Karpas-422 (cell line): ENCODE measurements at regions not wholly inside any gene's neighbourhood (a gene's known extent, or its start where the extent isn't known, plus 50 kb on each side); places are given as distances from the start of the nearest gene placed in this dataset.

Experiments
- DNase-seq: peaks from one replicate; pipeline ENCODE4 v3.0.0-alpha.2; 2015
- H2AFZ ChIP-seq: fragments of 200-600 bp; sonication (generic); 2 replicates; pipeline ENCODE4 v1.6.1; 2014; ENCODE audit warnings: antibody characterized with exemption, low read length, mixed read lengths
- H3K27ac ChIP-seq: fragments of 200-600 bp; sonication (generic); 2 replicates; pipeline ENCODE4 v1.5.1; 2014; ENCODE audit warnings: mild to moderate bottlenecking, low read length, moderate library complexity
- H3K27me3 ChIP-seq: fragments of 200-600 bp; sonication (generic); 2 replicates; pipeline ENCODE4 v1.6.1; 2014; ENCODE audit warnings: low read length, mixed read lengths
- H3K36me3 ChIP-seq: fragments of 200-600 bp; sonication (generic); 2 replicates; pipeline ENCODE4 v1.6.1; 2014; ENCODE audit warnings: low read length, mixed read lengths; ENCODE audit not compliant: insufficient read depth
- H3K4me1 ChIP-seq: fragments of 200-600 bp; sonication (generic); 2 replicates; pipeline ENCODE4 v1.6.1; 2014; ENCODE audit warnings: mild to moderate bottlenecking, low read length, mixed read lengths
- H3K4me2 ChIP-seq: fragments of 200-600 bp; sonication (generic); 2 replicates; pipeline ENCODE4 v1.6.1; 2014; ENCODE audit warnings: low read length, low read depth, mild to moderate bottlenecking; ENCODE audit not compliant: poor library complexity, severe bottlenecking
- H3K4me3 ChIP-seq: fragments of 200-600 bp; sonication (generic); 2 replicates; pipeline ENCODE4 v1.5.1; 2014; ENCODE audit warnings: mild to moderate bottlenecking, antibody characterized with exemption, low read length, mixed read lengths
- H3K79me2 ChIP-seq: fragments of 200-600 bp; sonication (generic); 2 replicates; pipeline ENCODE4 v1.6.1; 2014; ENCODE audit warnings: mild to moderate bottlenecking, low read length, mixed read lengths
- H3K9ac ChIP-seq: fragments of 200-600 bp; sonication (generic); 2 replicates; pipeline ENCODE4 v1.6.0; 2014; ENCODE audit warnings: low read length
- H3K9me2 ChIP-seq: fragments of 200-600 bp; sonication (generic), shearing (Covaris generic); replicated peaks from 2 replicates; pipeline ENCODE4 v1.6.0; 2014; ENCODE audit warnings: mild to moderate bottlenecking, low read length, moderate library complexity; ENCODE audit not compliant: insufficient read depth
- H3K9me3 ChIP-seq: fragments of 300-700, 200-600 bp; sonication (generic); 2 replicates; pipeline ENCODE4 v1.6.1; 2014; ENCODE audit warnings: low read length, mixed read lengths
- H4K20me1 ChIP-seq: fragments of 200-600 bp; sonication (generic); 2 replicates; pipeline ENCODE4 v1.6.1; 2014; ENCODE audit warnings: mild to moderate bottlenecking, antibody characterized with exemption, low read length, low read depth; ENCODE audit not compliant: insufficient read depth

DNA sequence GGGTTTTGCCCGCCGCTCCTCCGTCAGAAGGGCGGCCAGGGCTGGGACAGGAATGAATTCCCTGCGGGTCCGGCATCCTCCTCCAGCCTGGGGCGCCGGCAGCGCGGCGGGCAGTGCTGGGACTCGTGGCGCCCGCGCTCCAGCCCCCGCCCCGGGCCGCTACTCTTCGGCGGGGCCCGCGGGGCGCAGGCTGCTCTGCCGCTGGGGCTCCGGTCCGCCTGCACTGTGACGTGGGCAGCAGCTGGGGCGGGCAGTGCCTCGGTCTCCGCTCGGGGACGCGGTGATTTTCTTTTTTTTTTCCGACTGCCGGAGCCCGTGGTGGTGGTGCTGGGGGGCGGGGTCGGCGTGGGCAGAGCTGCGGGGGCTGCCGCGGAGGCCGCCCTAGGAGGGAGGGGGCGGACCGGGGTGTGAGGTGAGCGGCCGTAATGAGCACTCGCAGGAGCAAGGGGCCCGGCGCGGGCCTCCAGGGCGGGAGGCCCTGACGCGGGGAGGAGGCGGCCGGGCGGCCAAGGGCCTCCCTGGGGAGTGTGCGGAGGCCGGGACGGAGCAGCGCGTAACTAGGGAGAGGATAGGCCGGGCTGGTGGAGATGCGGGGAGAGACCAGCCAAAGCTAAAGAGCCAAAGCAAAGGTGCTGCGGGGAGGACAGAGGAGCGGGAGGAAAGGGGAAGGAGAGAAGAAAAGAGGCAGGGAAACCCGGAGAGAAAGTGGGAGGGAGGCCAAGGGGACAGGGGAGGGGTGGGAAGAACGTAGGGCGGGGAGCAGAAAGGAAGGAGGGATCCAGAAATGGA lies 73.3 kb upstream of the ZBED5 start:
- no peaks in the 10 kb centered on the region for H3K79me2 ChIP-seq
- no peaks in the 10 kb centered on the region for H3K9me2 ChIP-seq
- no peaks in the 10 kb centered on the region for H3K9me3 ChIP-seq
- H4K20me1 ChIP-seq, result no peaks in the 10 kb centered on the region
- H3K27ac ChIP-seq, result no peak overlapping the region
- peak overlapping the region; percentile 44 for H3K9ac ChIP-seq
- H3K36me3 ChIP-seq, result no peaks in the 10 kb centered on the region
- H3K4me1 ChIP-seq, result peaks cover 21% of the 10 kb centered on the region
- peak overlapping the region; percentile 60 for H3K4me3 ChIP-seq
- DNase-seq, result no peak
- H3K27me3 ChIP-seq, result no peaks in the 10 kb centered on the region
- H3K4me2 ChIP-seq, result peak overlapping the region; percentile 71
- H2AFZ ChIP-seq, result 0 out of 2 replicates have a peak overlapping the region, but pooled peaks have one; percentile 16

DNA sequence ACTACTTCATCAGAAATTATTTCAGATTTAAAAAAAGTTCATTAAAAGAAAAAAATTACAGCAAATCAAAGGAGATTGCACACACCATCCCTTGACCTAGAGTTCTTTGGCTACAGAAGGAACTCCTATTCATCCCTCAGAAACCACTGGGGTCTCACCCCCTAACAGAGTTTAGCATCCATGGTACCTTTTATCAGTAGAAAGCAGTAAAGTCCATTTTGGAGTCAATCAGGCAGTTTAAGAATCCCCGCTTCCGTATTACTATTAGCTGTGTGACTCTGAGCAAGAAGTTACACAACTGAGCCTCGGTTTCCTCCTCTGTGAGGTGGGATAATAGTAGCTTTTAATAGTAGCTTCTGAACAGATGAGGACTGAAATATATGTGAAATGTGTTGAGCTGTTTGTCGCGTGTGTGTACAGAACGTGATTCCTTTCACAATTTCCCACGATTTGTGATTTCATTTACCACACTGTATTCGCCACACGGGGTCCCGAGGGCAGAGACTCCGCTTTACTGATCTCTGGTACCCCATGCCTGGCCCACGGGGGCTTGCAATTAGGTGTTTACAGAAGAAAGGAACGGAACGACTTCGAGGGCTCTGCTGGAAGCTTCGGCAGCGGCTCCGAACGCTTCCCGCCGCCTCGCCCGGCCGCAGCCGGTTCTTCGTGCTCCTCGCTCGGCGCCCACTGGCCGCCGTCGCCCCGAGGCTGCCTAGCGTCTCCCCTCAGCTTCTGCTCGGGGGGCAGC lies 72.5 kb upstream of the ZBED5 start:
- Histone ChIP-seq H3K36me3 (no peaks in the 10 kb centered on the region), H3K9me3 (no peaks in the 10 kb centered on the region), H3K27ac (no peak overlapping the region), H3K27me3 (no peaks in the 10 kb centered on the region), H3K4me3 (peak overlapping the region; percentile 60; the same call in 1 of the 2 replicates), H4K20me1 (no peaks in the 10 kb centered on the region), H3K79me2 (no peaks in the 10 kb centered on the region), H3K9ac (0 out of 2 replicates have a peak overlapping the region, but pooled peaks have one; percentile 44), H2AFZ (no peak overlapping the region), H3K9me2 (no peaks in the 10 kb centered on the region), H3K4me1 (peaks cover 21% of the 10 kb centered on the region), H3K4me2 (peak overlapping the region; percentile 71)
- no peak for DNase-seq

DNA sequence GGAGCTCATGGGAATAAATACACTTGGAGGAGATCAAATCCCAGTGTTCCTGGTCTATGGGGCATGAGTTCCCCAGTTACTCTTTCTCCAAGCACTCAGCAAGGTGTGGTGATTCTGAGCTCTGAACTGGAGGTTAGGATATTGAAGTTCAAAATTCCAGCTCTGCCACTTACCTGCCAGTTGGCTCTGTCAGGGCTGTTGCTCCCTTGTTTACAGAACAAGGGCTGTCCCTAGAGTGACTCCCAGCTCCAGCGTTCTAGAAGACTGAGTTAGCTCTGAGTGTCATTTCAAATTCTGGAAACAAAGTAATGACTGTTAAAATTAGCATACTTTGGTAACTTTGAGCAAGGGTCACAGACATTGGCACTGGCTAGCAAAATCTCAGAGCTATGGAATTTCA lies 69.7 kb upstream of the ZBED5 start:
- H3K9me3 ChIP-seq, result no peaks in the 10 kb centered on the region
- H3K4me2 ChIP-seq, result no peak overlapping the region
- H3K4me1 ChIP-seq, result peaks cover 13% of the 10 kb centered on the region

DNA sequence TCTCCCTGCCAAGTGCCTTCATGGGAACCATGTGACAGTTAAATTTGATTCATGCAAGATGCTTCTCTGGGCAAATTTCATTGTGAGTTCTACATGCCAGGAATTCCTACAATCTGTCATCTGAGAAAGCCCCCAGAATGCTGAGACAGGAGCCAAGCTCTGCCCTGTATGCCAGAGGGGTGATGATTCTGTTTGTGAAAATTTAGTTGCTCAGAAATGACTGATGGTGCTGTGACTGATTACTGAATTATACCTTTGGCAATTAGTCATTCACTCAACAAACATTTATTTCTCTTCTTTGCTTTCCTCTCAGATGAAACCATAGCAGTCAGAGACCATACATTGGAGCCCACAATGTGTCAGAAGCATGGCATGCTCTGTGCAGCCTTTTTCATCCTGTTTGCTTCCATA lies 69.0 kb upstream of the ZBED5 start:
- no peak overlapping the region for H2AFZ ChIP-seq
- H3K79me2 ChIP-seq, result no peaks in the 10 kb centered on the region
- H3K9me2 ChIP-seq, result no peaks in the 10 kb centered on the region
- no peaks in the 10 kb centered on the region for H3K27me3 ChIP-seq
- H4K20me1 ChIP-seq, result no peaks in the 10 kb centered on the region
- DNase-seq, result no peak
- no peaks in the 10 kb centered on the region for H3K36me3 ChIP-seq
- H3K4me1 ChIP-seq, result peaks cover 13% of the 10 kb centered on the region
- H3K9me3 ChIP-seq, result no peaks in the 10 kb centered on the region
- H3K4me2 ChIP-seq, result no peak overlapping the region
- no peak overlapping the region for H3K9ac ChIP-seq
- no peak overlapping the region for H3K4me3 ChIP-seq
- no peak overlapping the region for H3K27ac ChIP-seq

More for the DNA sequence above, 69.7 kb upstream of the ZBED5 start:
- DNase-seq, result no peak
- Histone ChIP-seq H3K4me3 (no peak overlapping the region), H3K36me3 (no peaks in the 10 kb centered on the region), H3K27me3 (no peaks in the 10 kb centered on the region), H2AFZ (no peak overlapping the region), H3K9me2 (no peaks in the 10 kb centered on the region), H3K27ac (no peak overlapping the region), H3K79me2 (no peaks in the 10 kb centered on the region), H3K9ac (no peak overlapping the region), H4K20me1 (no peaks in the 10 kb centered on the region)

DNA sequence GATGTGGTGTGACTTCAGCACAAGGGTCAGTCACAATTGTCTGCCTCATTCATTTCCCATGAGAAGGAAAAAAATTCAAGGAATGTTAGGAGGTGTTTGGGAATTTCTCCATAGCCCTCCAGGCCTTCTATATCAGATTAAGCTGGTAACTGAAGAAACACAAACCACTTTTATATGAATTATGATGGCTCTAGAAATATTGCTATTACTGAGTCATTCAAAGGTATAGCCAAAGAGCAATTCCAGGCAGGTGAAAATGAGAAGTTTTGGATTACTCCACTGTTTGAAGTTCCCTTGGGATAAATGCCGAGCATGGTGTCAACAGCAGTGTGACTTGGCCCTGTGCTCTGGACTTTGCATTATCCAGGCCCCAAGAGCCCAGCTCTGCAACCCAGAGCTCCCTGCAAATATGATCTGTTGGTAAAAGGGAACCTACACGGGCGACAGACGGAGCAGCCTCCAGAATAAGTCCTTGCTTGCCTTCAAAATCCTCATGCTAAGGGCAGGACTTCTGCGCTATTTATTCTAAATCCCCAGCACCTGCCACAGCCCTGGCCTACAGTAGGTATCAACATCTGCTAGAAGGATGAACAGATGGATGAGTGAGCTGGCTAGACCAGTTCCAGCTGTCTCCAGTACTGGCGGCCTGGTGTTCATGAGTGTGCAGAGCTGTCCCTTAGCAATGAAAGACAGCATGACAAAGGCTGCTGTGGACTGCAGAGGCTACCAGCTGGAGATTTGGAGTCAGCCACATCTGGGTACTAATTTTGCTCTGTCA lies 67.5 kb upstream of the ZBED5 start:
- H3K4me3 ChIP-seq, result no peak overlapping the region
- no peaks in the 10 kb centered on the region for H3K27me3 ChIP-seq
- H3K4me2 ChIP-seq, result no peak overlapping the region
- H3K9me2 ChIP-seq, result no peaks in the 10 kb centered on the region
- no peak for DNase-seq
- H3K79me2 ChIP-seq, result no peaks in the 10 kb centered on the region
- H3K36me3 ChIP-seq, result no peaks in the 10 kb centered on the region
- H2AFZ ChIP-seq, result no peak overlapping the region
- no peaks in the 10 kb centered on the region for H4K20me1 ChIP-seq
- peaks cover 4% of the 10 kb centered on the region; the same call in 1 of the 2 replicates for H3K4me1 ChIP-seq
- no peak overlapping the region for H3K9ac ChIP-seq
- H3K27ac ChIP-seq, result no peak overlapping the region
- no peaks in the 10 kb centered on the region for H3K9me3 ChIP-seq

DNA sequence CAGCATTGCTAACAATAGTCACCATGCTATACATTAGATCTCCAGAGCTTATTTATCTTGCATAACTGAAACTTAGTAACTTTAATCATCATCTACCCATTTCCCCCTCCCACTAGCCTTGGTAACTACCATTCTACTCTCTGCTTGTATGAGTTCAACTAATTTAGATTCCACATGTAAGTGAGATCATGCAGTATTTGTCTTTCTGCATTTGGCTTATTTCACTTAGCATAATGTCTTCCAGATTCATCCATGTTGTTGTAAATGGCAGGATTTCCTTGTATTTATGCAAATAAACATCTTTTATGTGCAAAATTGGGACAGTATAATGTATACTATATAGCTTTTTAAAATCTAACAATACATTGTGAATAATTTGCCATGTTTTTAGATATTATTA lies 66.0 kb upstream of the ZBED5 start:
- Histone ChIP-seq H3K4me3 (no peak overlapping the region), H2AFZ (no peak overlapping the region), H3K4me2 (no peak overlapping the region), H3K79me2 (no peaks in the 10 kb centered on the region), H3K9ac (no peak overlapping the region), H3K9me2 (no peaks in the 10 kb centered on the region), H4K20me1 (no peaks in the 10 kb centered on the region), H3K4me1 (peaks cover 4% of the 10 kb centered on the region; the same call in 1 of the 2 replicates), H3K27me3 (no peaks in the 10 kb centered on the region), H3K27ac (no peak overlapping the region), H3K36me3 (no peaks in the 10 kb centered on the region), H3K9me3 (no peaks in the 10 kb centered on the region)
- no peak for DNase-seq

DNA sequence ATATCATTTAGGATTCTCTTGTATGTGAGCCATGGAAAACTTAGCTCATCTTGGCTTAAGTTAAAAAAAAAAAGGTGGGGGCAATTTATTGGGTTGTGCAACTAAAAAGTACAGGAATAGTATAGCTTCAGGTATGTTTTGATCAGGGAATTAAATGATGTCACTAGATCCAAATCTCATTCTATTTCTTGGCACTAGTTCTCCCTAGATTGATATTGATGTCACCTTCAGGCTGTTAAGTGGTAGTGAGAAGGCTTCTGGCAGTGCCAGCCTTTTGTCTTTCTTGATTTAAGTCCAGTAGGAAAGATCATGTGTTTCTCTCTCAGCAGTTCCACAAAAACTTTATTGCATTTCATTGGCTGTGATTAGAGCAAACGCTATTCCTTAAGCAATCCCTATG lies 65.0 kb upstream of the ZBED5 start:
- no peak overlapping the region for H2AFZ ChIP-seq
- peaks cover 4% of the 10 kb centered on the region; the same call in 1 of the 2 replicates for H3K4me1 ChIP-seq

DNA sequence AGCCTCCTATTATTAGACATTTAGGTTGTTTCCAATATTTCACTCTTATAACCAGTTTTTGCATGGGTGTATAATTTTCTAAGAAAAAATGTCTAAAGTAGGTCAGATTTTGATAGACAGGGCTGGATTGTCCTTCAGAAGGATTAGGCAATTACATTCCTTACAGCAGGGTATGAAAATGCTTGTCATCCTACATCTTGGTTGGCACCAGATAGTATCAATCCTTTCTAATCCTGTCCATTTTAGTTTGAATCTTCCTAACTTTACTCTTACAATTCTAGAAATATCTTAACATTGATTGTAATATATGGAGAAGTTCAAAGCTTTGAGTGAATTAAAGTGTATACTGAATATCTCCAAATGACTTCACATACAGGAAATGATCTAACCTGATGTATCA lies 63.0 kb upstream of the ZBED5 start:
- DNase-seq, result no peak
- Histone ChIP-seq H3K27me3 (no peaks in the 10 kb centered on the region), H3K79me2 (no peaks in the 10 kb centered on the region), H3K27ac (no peak overlapping the region), H3K9ac (no peak overlapping the region), H3K36me3 (no peaks in the 10 kb centered on the region), H2AFZ (no peak overlapping the region), H3K4me3 (no peak overlapping the region), H3K4me1 (no peaks in the 10 kb centered on the region), H3K4me2 (no peak overlapping the region), H3K9me2 (no peaks in the 10 kb centered on the region), H3K9me3 (no peaks in the 10 kb centered on the region), H4K20me1 (no peaks in the 10 kb centered on the region)

More for the DNA sequence above, 65.0 kb upstream of the ZBED5 start:
- no peak overlapping the region for H3K9ac ChIP-seq
- no peak overlapping the region for H3K27ac ChIP-seq
- H3K27me3 ChIP-seq, result no peaks in the 10 kb centered on the region
- no peak for DNase-seq
- H3K9me2 ChIP-seq, result no peaks in the 10 kb centered on the region
- no peaks in the 10 kb centered on the region for H4K20me1 ChIP-seq
- H3K9me3 ChIP-seq, result no peaks in the 10 kb centered on the region
- H3K4me2 ChIP-seq, result no peak overlapping the region
- no peaks in the 10 kb centered on the region for H3K36me3 ChIP-seq
- no peaks in the 10 kb centered on the region for H3K79me2 ChIP-seq
- no peak overlapping the region for H3K4me3 ChIP-seq
